B cell (primary cell): ENCODE measurements at regions not wholly inside any gene's neighbourhood (a gene's known extent, or its start where the extent isn't known, plus 50 kb on each side); places are given as distances from the start of the nearest gene placed in this dataset.

Experiments
- ATAC-seq: fragments of 200-7000 bp; cut with Tn5 transposase; one replicate; pipeline ENCODE4 v1.10.0; 2021; ENCODE audit warnings: low read depth, mild to moderate bottlenecking, moderate number of reproducible peaks, moderate library complexity
- CTCF ChIA-PET: fragments of 350-600 bp; sonication (Branson Sonifier 250); formaldehyde crosslinking; loops from one replicate; lab custom pipeline; 2021; ENCODE audit warnings: antibody characterized with exemption, inconsistent platforms; lab: Charles Lee
- POLR2A ChIA-PET: fragments of 350-600 bp; sonication (Branson Sonifier 250); formaldehyde crosslinking; loops from one replicate; lab custom pipeline; 2021; ENCODE audit warnings: antibody characterized with exemption; lab: Charles Lee
- DNase-seq: peaks from one replicate; pipeline ENCODE4 v3.0.0; 2013
- H2AFZ ChIP-seq: 2 replicates; pipeline ENCODE4 v1.6.1; 2012; ENCODE audit warnings: mild to moderate bottlenecking, low read depth, low read length; ENCODE audit not compliant: insufficient read depth, poor library complexity, severe bottlenecking
- H3K27ac ChIP-seq, 2 donors: 1 replicate in 1 of 2; 2 replicates in 1 of 2; pipeline ENCODE4 v1.5.1; 2012 to 2013; ENCODE audit warnings: low read length in 2 of 2, mild to moderate bottlenecking in 2 of 2, moderate library complexity in 1 of 2
- H3K27me3 ChIP-seq, 4 experiments: fragments of 200-600 bp in 1 of 4; sonication (generic) in 1 of 4; replicated peaks in 1 of 4; 1 replicate in 2 of 4; 2 replicates in 2 of 4; pipeline versions ENCODE4 v1.6.1 to v1.7.0; 2013 to 2016; ENCODE audit warnings: low read length in 3 of 4, mild to moderate bottlenecking in 2 of 4, mixed read lengths in 1 of 4, moderate library complexity in 1 of 4; ENCODE audit not compliant: insufficient read depth in 4 of 4, control insufficient read depth in 3 of 4; ENCODE audit errors: control extremely low read depth in 1 of 4
- H3K36me3 ChIP-seq, 2 experiments: replicated peaks in 1 of 2; 1 replicate in 1 of 2; 2 replicates in 1 of 2; pipeline versions ENCODE4 v1.6.1 to v1.7.1; 2013; ENCODE audit warnings: low read length in 1 of 2; ENCODE audit not compliant: insufficient read depth in 2 of 2, control insufficient read depth in 1 of 2; ENCODE audit errors: control extremely low read depth in 1 of 2, extremely low read depth in 1 of 2
- H3K4me1 ChIP-seq, 2 donors: fragments of 200-600 bp in 1 of 2; sonication (generic) in 1 of 2; 1 replicate in 1 of 2; 2 replicates in 1 of 2; pipeline versions ENCODE4 v1.5.1 to v1.6.1; 2013 to 2017; ENCODE audit warnings: low read length in 2 of 2; ENCODE audit not compliant: control insufficient read depth in 2 of 2, insufficient read depth in 2 of 2
- H3K4me2 ChIP-seq: replicated peaks from 2 replicates; pipeline ENCODE3; 2012; ENCODE audit warnings: mild to moderate bottlenecking, low read depth, low read length; ENCODE audit not compliant: poor library complexity, severe bottlenecking
- H3K4me3 ChIP-seq, 5 experiments: fragments of 200-600 bp in 1 of 5; sonication (generic) in 1 of 5; 1 replicate in 3 of 5; 2 replicates in 2 of 5; pipeline versions ENCODE4 v1.5.1 to v1.7.0; 2011 to 2016; ENCODE audit warnings: low read length in 4 of 5, mild to moderate bottlenecking in 4 of 5, low read depth in 2 of 5, control low read depth in 1 of 5, moderate library complexity in 1 of 5; ENCODE audit not compliant: insufficient read depth in 1 of 5; ENCODE audit errors: control extremely low read depth in 1 of 5, extremely low read depth in 1 of 5
- H3K79me2 ChIP-seq: fragments of 200-600 bp; sonication (generic); one replicate; pipeline ENCODE4 v1.6.0; 2016; ENCODE audit warnings: low read length; ENCODE audit not compliant: control insufficient read depth, insufficient read depth
- H3K9ac ChIP-seq: fragments of 200-600 bp; sonication (generic); 2 replicates; pipeline ENCODE4 v1.6.1; 2017; ENCODE audit warnings: mild to moderate bottlenecking, low read length, moderate library complexity
- H3K9me3 ChIP-seq, 3 donors: one replicate each; pipeline versions ENCODE4 v1.6.1 to v1.7.1; 2013; ENCODE audit warnings: low read length in 2 of 3; ENCODE audit not compliant: control insufficient read depth in 2 of 3, insufficient read depth in 1 of 3; ENCODE audit errors: control extremely low read depth in 1 of 3
- H4K20me1 ChIP-seq: 2 replicates; pipeline ENCODE4 v1.6.0; 2012; ENCODE audit warnings: mild to moderate bottlenecking, low read length; ENCODE audit not compliant: insufficient read depth, control insufficient read depth, poor library complexity, severe bottlenecking
- H3K27ac Mint-ChIP-seq: one replicate; pipeline ENCODE4 v1.8.0; 2021; ENCODE audit warnings: mixed read lengths
- H3K27me3 Mint-ChIP-seq: one replicate; pipeline ENCODE4 v1.8.0; 2021; ENCODE audit warnings: mixed read lengths
- H3K4me1 Mint-ChIP-seq: one replicate; pipeline ENCODE4 v1.8.0; 2021; ENCODE audit warnings: mixed read lengths
- H3K4me3 Mint-ChIP-seq: one replicate; pipeline ENCODE4 v1.8.0; 2021; ENCODE audit warnings: mixed read lengths
- H3K9me3 Mint-ChIP-seq: one replicate; pipeline ENCODE4 v1.8.0; 2022; ENCODE audit warnings: mixed read lengths; ENCODE audit not compliant: insufficient read depth
- EZH2 ChIP-seq: IDR thresholded peaks from 2 replicates; pipeline ENCODE4 v1.6.1; 2012; ENCODE audit warnings: borderline replicate concordance, low read depth, mild to moderate bottlenecking, moderate library complexity, low read length; ENCODE audit not compliant: insufficient read depth, poor library complexity, severe bottlenecking
- WGBS: methylation state at CpG from one replicate; pipeline ENCODE4 v1.1.5; 2013; ENCODE audit warnings: missing lambda C conversion rate; ENCODE audit not compliant: insufficient coverage; 5-methylcytosine and 5-hydroxymethylcytosine counted together
- intact Hi-C: fragments of 100-400 bp; cut with micrococcal nuclease; formaldehyde crosslinking; loops from one replicate; pipeline ENCODE4 v1.10.0; 2022
- TF ChIP-seq, protein P1 (sequence below): fragments of 200-600 bp; IDR thresholded peaks from one replicate; pipeline ENCODE4 v1.8.0; 2022; ENCODE audit warnings: antibody characterized with exemption, mild to moderate bottlenecking

- no peak for DNase-seq
- no peaks in the 10 kb centered on the region for H3K27me3 ChIP-seq
- H3K4me1 ChIP-seq = peaks cover 17 to 26% of the 10 kb centered on the region in 2 donors
- H3K27ac Mint-ChIP-seq = no peak overlapping the region
- ATAC-seq = no peak
- TF ChIP-seq EZH2 = no peak
- TF ChIP-seq, protein P1, sequence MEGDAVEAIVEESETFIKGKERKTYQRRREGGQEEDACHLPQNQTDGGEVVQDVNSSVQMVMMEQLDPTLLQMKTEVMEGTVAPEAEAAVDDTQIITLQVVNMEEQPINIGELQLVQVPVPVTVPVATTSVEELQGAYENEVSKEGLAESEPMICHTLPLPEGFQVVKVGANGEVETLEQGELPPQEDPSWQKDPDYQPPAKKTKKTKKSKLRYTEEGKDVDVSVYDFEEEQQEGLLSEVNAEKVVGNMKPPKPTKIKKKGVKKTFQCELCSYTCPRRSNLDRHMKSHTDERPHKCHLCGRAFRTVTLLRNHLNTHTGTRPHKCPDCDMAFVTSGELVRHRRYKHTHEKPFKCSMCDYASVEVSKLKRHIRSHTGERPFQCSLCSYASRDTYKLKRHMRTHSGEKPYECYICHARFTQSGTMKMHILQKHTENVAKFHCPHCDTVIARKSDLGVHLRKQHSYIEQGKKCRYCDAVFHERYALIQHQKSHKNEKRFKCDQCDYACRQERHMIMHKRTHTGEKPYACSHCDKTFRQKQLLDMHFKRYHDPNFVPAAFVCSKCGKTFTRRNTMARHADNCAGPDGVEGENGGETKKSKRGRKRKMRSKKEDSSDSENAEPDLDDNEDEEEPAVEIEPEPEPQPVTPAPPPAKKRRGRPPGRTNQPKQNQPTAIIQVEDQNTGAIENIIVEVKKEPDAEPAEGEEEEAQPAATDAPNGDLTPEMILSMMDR = no peak
- intact Hi-C loops = no loop called here
- ChIA-PET CTCF (no interaction called here), POLR2A (no interaction called here)
- no peak overlapping the region for H3K4me2 ChIP-seq
- no peaks in the 10 kb centered on the region for H3K27me3 Mint-ChIP-seq
- peaks cover 0 to 8% (median 2%) of the 10 kb centered on the region in 3 donors for H3K9me3 ChIP-seq
- H4K20me1 ChIP-seq = no peaks in the 10 kb centered on the region
- no peak overlapping the region for H3K4me3 ChIP-seq
- H3K9me3 Mint-ChIP-seq = no peaks in the 10 kb centered on the region
- no CpG with 5 or more reads among the region's 1 CpG for WGBS
- no peak overlapping the region for H3K27ac ChIP-seq
- H3K79me2 ChIP-seq = no peaks in the 10 kb centered on the region
- no peak overlapping the region for H3K9ac ChIP-seq
- H3K36me3 ChIP-seq = no peaks in the 10 kb centered on the region
- H3K4me1 Mint-ChIP-seq = peaks cover 22% of the 10 kb centered on the region
- H2AFZ ChIP-seq = no peak overlapping the region
- H3K4me3 Mint-ChIP-seq = no peak overlapping the region
Observed at GRCh38 chr3:59243476-59243875, 193.7 kb upstream of the CFAP20DC start.

DNA sequence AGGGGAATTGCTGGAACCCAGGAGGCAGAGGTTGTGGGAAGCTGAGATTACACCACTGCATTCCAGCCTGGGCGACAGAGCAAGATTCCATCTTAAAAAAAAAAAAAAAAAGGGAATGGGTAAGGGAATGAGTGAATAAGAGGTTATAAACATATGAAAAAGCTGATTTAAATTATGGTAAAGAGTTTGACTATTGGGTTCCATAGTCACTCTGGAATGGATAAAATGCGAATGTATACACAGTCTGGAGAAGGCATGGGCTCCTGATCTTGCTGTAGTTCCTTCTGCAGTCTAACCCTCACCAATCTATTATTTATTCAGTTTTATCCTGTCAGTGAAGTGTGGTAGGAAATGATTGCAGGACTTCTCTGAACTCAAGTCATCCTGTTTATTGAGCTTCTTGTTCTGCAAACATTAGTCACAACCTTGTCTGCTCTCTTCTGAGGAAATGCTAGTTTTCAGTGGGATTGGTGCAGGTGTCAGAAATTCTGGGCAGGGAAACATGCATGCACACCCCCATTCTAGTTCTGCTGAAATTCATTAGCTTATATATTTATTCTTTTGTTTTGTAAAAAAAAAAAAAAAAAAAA is 190.9 kb upstream of the CFAP20DC start:
- Mint-ChIP-seq H3K27ac (no peak overlapping the region), H3K27me3 (no peaks in the 10 kb centered on the region), H3K4me1 (peaks cover 4% of the 10 kb centered on the region), H3K4me3 (no peak overlapping the region), H3K9me3 (no peaks in the 10 kb centered on the region)
- ChIA-PET CTCF (no interaction called here), POLR2A (no interaction called here)
- intact Hi-C loops = no loop called here
- Histone ChIP-seq H3K27me3 (no peaks in the 10 kb centered on the region), H4K20me1 (no peaks in the 10 kb centered on the region), H3K9me3 (peaks cover 0 to 2% (median 0%) of the 10 kb centered on the region in 3 donors), H3K36me3 (no peaks in the 10 kb centered on the region), H3K4me2 (no peak overlapping the region), H3K4me1 (peaks cover 0 to 4% of the 10 kb centered on the region in 2 donors), H3K9ac (no peak overlapping the region), H3K4me3 (no peak overlapping the region), H3K27ac (no peak overlapping the region), H3K79me2 (no peaks in the 10 kb centered on the region), H2AFZ (no peak overlapping the region)
- ATAC-seq = no peak
- no peak for DNase-seq
- no peak for TF ChIP-seq EZH2
- TF ChIP-seq, protein P1 = no peak
- WGBS = 100% methylated on average over 1 of the region's 2 CpGs
